GM18508 (cell line): ENCODE measurements at regions not wholly inside any gene's neighbourhood (a gene's known extent, or its start where the extent isn't known, plus 50 kb on each side); places are given as distances from the start of the nearest gene placed in this dataset.

Source experiments
- ATAC-seq: cut with Tn5 transposase; IDR thresholded peaks from one replicate; pipeline ENCODE4 v1.9.1; 2021; ENCODE audit warnings: moderate number of reproducible peaks; ENCODE audit not compliant: insufficient read depth, unreplicated experiment

DNA sequence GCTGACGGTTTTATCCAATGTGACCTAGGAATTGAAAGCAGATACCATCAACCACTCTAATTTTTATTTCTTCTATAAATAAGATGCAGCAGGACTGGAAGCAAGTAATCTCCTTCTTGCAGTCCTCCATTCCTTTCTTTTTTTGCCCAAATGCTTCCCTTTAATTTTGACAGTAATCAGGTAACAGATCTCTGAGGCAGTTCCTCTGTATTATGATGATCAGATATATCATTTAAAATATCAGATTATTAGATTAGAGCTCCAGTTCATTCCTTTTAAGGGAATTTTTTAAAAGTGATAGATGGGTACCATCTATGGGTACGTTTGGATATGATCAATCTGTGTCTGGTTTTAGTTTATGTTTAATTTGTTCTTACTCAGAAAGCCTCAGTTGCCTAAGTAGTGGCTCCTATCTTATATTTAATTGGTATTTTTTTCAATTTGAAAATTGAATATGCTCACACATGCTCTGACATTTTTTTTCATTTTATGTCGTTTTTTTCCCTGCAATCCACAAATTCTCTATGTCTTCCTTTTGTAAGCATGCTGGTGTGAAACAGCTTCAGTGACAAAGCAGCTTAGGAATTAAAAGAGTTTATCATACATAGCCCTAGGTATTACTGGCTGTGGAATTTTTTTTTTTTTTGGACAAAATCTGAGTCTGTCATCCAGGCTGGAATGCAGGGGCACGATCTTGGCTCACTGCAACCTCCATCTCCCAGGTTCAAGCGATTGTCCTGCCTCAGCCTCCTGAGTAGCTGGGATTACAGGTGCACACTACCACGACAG, 73.7 kb upstream of the ANK2 start:
- no peak for ATAC-seq

DNA sequence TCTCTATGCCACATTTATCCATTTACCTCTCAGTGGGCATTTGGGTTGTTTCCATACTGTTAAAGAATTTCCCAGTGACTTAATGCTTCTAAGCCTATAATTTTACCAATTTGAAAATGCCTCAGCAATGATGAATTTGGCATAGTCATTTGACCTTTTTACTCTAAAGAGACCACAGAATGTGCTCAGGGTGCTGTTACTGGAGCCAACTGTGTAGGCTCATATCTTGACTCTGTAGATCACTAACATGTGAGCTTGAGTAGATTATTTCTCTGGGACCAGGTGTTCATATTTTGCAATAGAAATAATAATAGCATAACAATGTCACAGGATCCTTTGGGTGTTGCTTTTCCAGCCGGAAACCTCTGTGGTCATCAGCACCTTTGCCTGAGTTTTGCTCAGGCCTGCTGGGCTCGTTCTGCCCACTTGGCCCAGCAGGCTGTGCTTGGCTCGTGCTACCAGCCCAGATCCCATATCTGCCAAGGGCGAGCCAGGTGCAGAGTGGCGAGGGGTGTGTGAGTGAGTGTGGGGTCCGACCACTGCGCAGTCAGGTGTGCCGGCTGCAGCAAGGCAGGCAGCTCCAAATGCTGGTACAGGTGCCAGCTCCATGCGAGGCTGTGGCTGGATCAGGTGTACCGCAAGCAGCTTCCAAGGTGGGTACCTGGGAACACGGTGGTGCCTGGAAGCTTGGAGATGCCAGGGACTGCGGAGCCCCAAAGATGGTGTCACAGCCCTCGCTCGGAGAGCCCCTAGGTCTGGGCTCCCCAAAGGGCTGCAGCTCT, 70.6 kb upstream of the ANK2 start:
- ATAC-seq, result no peak

DNA sequence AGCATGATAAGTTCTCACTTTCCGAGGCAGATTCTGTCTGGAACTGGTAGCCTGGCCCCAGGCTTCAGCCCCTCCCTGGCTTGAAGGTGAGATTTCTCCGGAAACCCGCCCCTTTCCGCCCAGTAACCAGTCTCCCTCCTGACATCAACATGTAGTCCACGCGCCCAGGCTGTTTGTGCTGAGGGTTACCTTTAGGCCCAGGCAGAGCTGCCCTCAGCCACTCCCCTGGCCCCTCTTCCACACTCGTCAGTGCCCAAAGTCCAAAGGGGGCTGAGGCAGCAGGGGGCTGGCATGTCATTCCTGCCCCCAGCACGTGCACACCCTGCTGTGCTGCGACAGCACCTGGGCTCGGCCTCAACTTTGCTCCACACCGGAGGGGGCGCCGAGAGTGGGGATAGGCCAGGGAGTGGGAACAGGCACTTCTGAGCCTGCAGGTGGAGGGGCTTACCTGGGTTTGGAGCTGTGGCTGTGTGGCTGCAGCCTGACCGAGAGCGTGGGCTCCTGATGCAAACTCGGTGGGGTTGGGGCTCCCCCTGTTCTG, 69.5 kb upstream of the ANK2 start:
- no peak for ATAC-seq

DNA sequence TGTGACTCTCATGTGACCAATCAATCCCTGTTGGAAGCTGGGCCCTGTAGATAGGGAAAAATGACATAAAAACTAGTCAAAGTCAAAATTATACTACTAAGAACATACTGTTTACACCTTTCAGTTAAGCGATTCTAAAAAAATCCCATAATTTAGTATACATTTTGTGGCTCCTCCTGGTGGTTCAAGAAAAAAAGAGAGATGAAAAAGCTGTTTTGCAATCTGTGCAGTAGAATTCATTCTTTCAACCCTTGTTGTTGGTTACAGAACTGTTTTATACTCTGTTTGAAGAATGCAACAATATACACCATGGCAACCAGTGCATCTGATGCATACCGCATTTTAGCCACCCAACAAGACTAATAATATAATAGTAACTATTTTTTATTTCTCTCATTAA, 66.8 kb upstream of the ANK2 start:
- no peak for ATAC-seq

GRCh38 chr4:112994732-112995464, 54.6 kb upstream of the ANK2 start:
- ATAC-seq, result no peak
